ENCODE measurements at regions not wholly inside any gene's neighbourhood (a gene's known extent, or its start where the extent isn't known, plus 50 kb on each side); places are given as distances from the start of the nearest gene placed in this dataset.

- no peak for DNase-seq (ENCODE audit: low spot score)
- TF ChIP-seq CTCF (IDR thresholded peaks at IDR 0.05; ENCODE audit: borderline replicate concordance, control extremely low read depth, extremely low read depth, insufficient read depth, missing control alignments), result no peak
- in situ Hi-C loops (cut with MboI; ENCODE audit: low sequenced_read_pairs, unreplicated experiment), result no loop called here
Observed at GRCh38 chr12:59240048-59240447, 319.7 kb upstream of the LRIG3 start.

GRCh38 chr12:59234391-59234790, 314.1 kb upstream of the LRIG3 start:
- in situ Hi-C loops (cut with MboI; ENCODE audit: low sequenced_read_pairs, unreplicated experiment), result no loop called here
- TF ChIP-seq CTCF (IDR thresholded peaks at IDR 0.05; ENCODE audit: borderline replicate concordance, control extremely low read depth, extremely low read depth, insufficient read depth, missing control alignments), result no peak
- DNase-seq (ENCODE audit: low spot score), result no peak

GRCh38 chr12:59230334-59230733, 310.0 kb upstream of the LRIG3 start:
- TF ChIP-seq CTCF (IDR thresholded peaks at IDR 0.05; ENCODE audit: borderline replicate concordance, control extremely low read depth, extremely low read depth, insufficient read depth, missing control alignments), result no peak

DNA sequence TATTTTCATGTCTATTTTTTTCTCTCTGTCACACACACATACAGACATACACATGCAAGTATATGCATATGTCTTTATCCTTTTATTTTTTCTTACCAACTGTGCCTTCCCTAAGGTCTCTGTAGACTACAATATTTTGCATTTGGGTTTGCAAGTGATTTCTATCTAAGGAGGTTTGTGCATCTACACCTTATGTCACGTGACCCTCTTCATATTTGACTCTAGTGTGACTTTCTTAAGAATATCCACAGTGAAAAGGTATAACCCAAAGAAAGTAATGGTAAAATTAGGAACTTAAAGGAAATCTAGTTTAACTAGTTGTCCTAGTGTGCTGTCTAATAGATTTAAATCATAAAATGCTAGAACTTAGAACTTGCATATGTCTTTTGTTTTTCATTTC, 298.8 kb upstream of the LRIG3 start:
- no peak for DNase-seq (ENCODE audit: low spot score)
- in situ Hi-C loops (cut with MboI; ENCODE audit: low sequenced_read_pairs, unreplicated experiment), result no loop called here
- no peak for TF ChIP-seq CTCF (IDR thresholded peaks at IDR 0.05; ENCODE audit: borderline replicate concordance, control extremely low read depth, extremely low read depth, insufficient read depth, missing control alignments)

More at GRCh38 chr12:59230334-59230733, 310.0 kb upstream of the LRIG3 start:
- DNase-seq (ENCODE audit: low spot score), result no peak
- in situ Hi-C loops (cut with MboI; ENCODE audit: low sequenced_read_pairs, unreplicated experiment), result no loop called here

GRCh38 chr12:59196989-59197388, 276.7 kb upstream of the LRIG3 start:
- in situ Hi-C loops (cut with MboI; ENCODE audit: low sequenced_read_pairs, unreplicated experiment), result no loop called here
- no peak for TF ChIP-seq CTCF (IDR thresholded peaks at IDR 0.05; ENCODE audit: borderline replicate concordance, control extremely low read depth, extremely low read depth, insufficient read depth, missing control alignments)

DNA sequence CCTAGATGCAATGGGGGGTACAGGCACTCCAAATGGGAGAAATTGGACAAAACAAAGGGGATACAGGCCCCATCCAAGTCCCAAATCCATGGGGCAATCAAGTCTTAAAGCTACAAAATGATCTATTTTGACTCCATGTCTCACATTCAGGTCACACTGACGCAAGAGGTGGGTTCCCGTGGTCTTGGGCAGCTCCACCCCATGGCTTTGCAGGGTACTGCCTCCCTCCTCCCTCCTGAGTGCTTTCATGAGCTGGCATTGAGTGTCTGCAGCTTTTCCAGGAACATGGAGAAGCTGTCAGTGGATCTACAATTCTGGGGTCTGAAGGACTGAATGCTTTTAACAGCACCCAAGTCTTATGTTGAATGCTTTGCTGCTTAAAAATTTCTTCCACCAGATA, 274.5 kb upstream of the LRIG3 start:
- in situ Hi-C loops (cut with MboI; ENCODE audit: low sequenced_read_pairs, unreplicated experiment), result no loop called here
- no peak for DNase-seq (ENCODE audit: low spot score)
- TF ChIP-seq CTCF (IDR thresholded peaks at IDR 0.05; ENCODE audit: borderline replicate concordance, control extremely low read depth, extremely low read depth, insufficient read depth, missing control alignments), result no peak

More at GRCh38 chr12:59196989-59197388, 276.7 kb upstream of the LRIG3 start:
- DNase-seq (ENCODE audit: low spot score), result no peak
